AG04449 (cell line): ENCODE measurements at regions not wholly inside any gene's neighbourhood (a gene's known extent, or its start where the extent isn't known, plus 50 kb on each side); places are given as distances from the start of the nearest gene placed in this dataset.

Source experiments
- CTCF ChIA-PET: fragments of 350-600 bp; formaldehyde crosslinking; extraction: SDS; loops from one replicate; lab custom pipeline; 2021; ENCODE audit warnings: antibody characterized with exemption; lab: Yijun Ruan, JAX
- POLR2A ChIA-PET: fragments of 400-600, 350-600 bp; formaldehyde crosslinking; extraction: SDS; loops from one replicate; lab custom pipeline; 2020; ENCODE audit warnings: antibody characterized with exemption, inconsistent platforms; lab: Yijun Ruan, JAX
- DNase-seq: peaks from one replicate; pipeline ENCODE4 v3.0.0-alpha.2; 2010; ENCODE audit warnings: low read depth, low spot score
- H3K4me3 ChIP-seq: 2 replicates; pipeline ENCODE4 v1.5.1; 2011; ENCODE audit warnings: low read depth, mild to moderate bottlenecking, control low read depth, low read length
- TF ChIP-seq, protein P1 (sequence below): IDR thresholded peaks from one replicate; pipeline ENCODE4 v1.5.1; 2011; ENCODE audit warnings: mild to moderate bottlenecking, moderate library complexity, low read length, control low read depth, inconsistent platforms; ENCODE audit not compliant: insufficient read depth; ENCODE audit errors: missing control alignments

DNA sequence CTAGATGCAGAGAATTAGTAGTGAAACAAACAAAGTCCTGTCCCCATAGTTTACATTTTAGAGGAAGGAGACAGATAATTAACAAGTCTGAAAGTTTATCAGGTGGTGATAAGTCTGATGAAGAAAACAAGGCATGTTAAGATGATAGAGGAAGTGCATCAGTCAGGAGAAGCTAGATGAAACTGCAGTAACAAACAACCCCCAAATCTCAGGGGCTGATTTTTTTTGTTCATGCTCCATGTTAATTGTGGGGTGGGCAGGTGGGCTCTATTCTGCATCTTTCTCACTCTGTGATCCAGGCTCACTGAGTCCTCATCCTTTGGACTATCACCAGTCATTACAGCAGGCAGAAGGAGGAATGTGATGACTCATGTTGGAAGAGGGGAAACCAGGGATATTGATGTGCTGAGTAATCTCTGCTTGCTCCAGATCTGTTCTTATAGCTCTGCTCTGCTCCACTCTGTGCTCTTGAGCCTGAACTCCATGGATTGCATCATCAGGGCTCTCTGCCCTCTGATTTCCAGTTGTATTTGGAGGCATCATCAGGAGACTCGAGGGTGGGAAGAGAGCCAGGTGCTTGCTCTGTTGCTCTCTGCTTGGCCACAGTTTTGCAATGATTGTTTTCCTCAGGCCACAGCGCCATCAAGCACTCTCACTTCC, 166.9 kb downstream of the IER5 start:
- CTCF ChIA-PET: no interaction called here
- TF ChIP-seq, protein P1, sequence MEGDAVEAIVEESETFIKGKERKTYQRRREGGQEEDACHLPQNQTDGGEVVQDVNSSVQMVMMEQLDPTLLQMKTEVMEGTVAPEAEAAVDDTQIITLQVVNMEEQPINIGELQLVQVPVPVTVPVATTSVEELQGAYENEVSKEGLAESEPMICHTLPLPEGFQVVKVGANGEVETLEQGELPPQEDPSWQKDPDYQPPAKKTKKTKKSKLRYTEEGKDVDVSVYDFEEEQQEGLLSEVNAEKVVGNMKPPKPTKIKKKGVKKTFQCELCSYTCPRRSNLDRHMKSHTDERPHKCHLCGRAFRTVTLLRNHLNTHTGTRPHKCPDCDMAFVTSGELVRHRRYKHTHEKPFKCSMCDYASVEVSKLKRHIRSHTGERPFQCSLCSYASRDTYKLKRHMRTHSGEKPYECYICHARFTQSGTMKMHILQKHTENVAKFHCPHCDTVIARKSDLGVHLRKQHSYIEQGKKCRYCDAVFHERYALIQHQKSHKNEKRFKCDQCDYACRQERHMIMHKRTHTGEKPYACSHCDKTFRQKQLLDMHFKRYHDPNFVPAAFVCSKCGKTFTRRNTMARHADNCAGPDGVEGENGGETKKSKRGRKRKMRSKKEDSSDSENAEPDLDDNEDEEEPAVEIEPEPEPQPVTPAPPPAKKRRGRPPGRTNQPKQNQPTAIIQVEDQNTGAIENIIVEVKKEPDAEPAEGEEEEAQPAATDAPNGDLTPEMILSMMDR: no peak
- H3K4me3 ChIP-seq: no peak overlapping the region
- peak; percentile 94 for DNase-seq
- POLR2A ChIA-PET: no interaction called here

DNA sequence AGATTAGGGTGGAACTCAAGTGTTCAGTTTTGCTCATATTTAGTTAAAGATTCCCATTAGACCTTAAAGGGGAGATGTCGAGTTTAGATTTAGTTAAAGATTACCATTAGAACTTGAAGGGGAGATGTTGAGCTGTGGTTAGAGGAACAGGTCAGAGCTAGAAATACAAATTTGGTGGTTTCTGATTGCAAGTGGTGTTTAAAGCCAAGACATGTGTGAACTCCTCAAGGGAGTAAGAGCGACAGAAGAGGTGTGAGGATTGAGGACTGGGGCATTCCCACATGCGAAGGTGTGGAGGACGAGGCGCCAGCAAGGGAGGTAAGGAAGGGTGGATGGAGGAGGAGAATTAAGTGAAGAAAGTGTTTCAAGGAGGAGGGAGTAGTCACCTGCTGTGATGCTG, 168.6 kb downstream of the IER5 start:
- TF ChIP-seq, protein P1: no peak
- ChIA-PET CTCF (no interaction called here), POLR2A (no interaction called here)
- H3K4me3 ChIP-seq: no peak overlapping the region
- DNase-seq: no peak

DNA sequence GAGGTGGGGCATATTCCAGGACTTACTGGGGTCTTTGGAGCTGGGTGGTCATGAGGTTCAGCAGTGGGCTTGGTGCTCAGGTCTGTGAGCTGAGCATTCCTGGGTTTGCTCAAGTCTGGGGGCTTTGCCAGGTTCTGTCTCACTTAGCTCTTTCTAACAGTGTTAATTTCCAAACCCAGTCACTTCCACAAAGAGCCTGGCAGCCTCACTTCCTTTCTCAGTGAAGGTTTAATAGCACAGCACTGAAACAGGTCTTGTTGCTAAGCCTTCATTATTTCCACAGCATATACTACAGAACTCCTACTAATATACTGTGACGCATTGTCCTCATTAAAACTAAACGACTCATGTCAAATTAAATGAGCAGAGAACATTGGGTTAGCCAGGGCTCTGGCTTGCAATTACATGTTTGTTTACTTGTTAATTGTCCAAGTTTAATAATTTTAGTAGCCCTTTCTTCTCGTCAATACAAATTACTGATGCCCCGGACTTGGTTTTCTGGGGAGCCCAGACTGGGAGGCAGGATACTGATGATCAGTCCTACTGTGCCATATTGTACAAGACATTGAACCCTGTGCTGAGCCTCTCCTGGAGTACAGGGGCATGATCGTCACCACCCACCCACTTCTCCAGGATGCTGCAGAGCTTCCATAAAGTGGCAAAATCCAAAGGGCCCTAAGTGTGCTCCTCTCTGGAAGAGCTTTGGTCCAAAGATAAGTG, 170.7 kb downstream of the IER5 start:
- TF ChIP-seq, protein P1: no peak
- no peak for DNase-seq
- no peak overlapping the region for H3K4me3 ChIP-seq
- CTCF ChIA-PET: no interaction called here
- POLR2A ChIA-PET: no interaction called here

DNA sequence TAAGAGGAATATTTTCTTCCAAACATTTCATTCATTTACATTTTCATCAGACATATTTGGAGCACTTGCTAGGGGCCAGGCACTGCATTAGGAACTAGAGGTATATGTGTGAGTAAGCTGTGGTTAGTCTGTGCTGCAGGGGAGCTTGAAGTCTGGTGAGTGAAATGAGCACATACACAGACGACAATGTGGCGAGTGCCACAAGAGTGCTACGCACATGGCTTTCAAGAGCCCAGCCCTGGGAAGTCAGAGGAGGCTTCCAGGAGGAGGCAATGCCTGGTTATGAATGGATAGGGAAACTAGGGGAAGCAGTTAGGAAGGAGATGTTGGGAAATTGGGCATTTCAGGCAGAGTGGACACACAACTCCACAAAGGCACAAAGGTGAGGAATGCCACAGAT, 171.8 kb downstream of the IER5 start:
- ChIA-PET CTCF (no interaction called here), POLR2A (no interaction called here)
- TF ChIP-seq, protein P1: no peak
- no peak for DNase-seq
- no peak overlapping the region for H3K4me3 ChIP-seq

DNA sequence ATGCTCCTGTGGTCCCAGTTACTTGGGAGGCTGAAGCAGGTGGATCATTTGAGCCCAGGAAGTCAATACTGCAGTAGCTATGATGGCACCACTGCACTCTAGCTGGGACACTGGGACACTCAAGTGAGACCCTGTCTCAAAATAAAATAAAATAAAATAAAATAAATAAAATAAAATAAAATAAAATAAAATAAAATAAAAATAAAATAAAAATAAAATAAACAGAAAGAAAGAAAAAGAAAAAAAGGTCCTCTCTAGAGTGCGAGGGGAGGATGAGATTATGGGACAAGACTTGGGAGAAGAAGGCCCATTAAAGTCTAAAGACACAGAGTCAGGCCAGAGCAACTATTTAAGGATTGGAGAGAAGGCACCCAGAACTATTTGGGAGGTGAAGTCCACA, 172.5 kb downstream of the IER5 start:
- CTCF ChIA-PET: no interaction called here
- TF ChIP-seq, protein P1: no peak
- POLR2A ChIA-PET: no interaction called here
- DNase-seq: no peak
- H3K4me3 ChIP-seq: no peak overlapping the region

DNA sequence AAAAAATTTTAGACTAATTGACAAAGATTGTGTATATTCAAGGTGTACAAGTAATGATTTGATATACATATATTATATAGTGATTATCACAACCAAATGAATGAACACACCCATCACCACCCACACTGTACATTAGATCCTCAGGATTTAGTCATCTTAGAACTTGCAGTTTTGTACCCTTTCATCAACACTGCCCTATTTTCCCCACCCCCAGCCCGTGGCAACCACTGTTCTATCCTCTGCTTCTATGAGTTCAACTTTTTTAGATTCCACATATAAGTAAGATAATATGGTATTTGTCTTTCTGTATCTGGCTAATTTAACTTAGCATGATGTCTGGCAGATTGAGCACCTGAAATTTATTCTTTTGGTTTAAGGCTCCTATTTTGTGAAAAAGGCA, 173.6 kb downstream of the IER5 start:
- DNase-seq: no peak
- TF ChIP-seq, protein P1: no peak
- ChIA-PET POLR2A (no interaction called here), CTCF (no interaction called here)
- no peak overlapping the region for H3K4me3 ChIP-seq
